ENCODE measurements at regions not wholly inside any gene's neighbourhood (a gene's known extent, or its start where the extent isn't known, plus 50 kb on each side); places are given as distances from the start of the nearest gene placed in this dataset.
"Not testable (repeated sequence)": the region's sequence is repeated elsewhere in the genome, so short reads cannot be mapped to it uniquely, and the experiment has no call there.

DNA sequence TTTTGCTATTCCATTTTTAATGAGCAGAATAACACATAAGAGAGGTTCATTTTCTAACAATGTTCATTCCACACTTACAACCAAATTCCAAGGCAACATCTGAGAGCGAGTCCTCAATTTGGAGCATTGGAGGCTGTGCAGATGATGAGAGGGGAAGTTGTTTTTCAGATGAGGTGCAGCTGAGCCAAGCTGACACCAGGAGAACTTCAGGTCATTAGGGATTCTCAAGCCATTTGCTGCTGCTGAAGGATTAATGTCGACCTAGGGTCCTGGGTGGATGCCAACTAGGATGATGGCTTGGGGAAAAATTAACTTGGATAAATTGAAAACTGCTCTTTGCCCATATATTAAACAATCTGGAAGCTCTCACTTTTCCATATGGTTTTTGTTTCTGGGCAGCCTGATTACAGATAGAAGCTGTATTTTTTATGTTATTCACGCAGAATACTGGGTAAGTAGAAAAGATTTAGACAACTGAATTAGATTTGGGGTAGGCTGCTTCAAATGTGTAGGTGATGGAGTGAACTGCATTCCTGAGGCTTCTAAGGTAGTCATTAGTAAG, 206.4 kb upstream of the SLC39A10 start:
- Histone ChIP-seq H3K4me3 (no peak overlapping the region), H3K27ac (no peak overlapping the region), H3K4me1 (replicated peaks in 1 of 2) (peaks cover 0 to 5% of the 10 kb centered on the region in 2 donors)
- ATAC-seq (replicated peaks in 6 of 8), result no peak
- WGBS, 10 experiments, result 0 to 100% (median 85%) methylated on average over 1 to 3 of the region's 3 CpGs; no CpG with 5 or more reads in 2 of the 10 experiments
- in situ Hi-C loops (cut with MboI; ENCODE audit: low pct_unique_long_range_greater_than_20kb in 2 of 9, low sequenced_read_pairs in 9 of 9, unreplicated experiment in 9 of 9), result no loop called here

GRCh38 chr2:195447323-195447975, 209.6 kb upstream of the SLC39A10 start:
- H3K4me3 ChIP-seq, result no peak overlapping the region
- 0 to 100% (median 71%) methylated on average over 2 to 5 of the region's 5 CpGs; no CpG with 5 or more reads in 2 of the 10 experiments for WGBS, 10 experiments
- in situ Hi-C loops (cut with MboI; ENCODE audit: low pct_unique_long_range_greater_than_20kb in 2 of 9, low sequenced_read_pairs in 9 of 9, unreplicated experiment in 9 of 9), result no loop called here
- peak in 1 of 8 experiments; percentile 73 for ATAC-seq (replicated peaks in 6 of 8)
- H3K4me1 ChIP-seq (replicated peaks in 1 of 2), result peaks cover 0 to 5% of the 10 kb centered on the region in 2 donors
- H3K27ac ChIP-seq, result no peak overlapping the region

GRCh38 chr2:195445639-195446038, 211.4 kb upstream of the SLC39A10 start:
- 20 to 100% (median 76%) methylated on average over 1 of the region's 1 CpG; no CpG with 5 or more reads in 2 of the 10 experiments for WGBS, 10 experiments
- Histone ChIP-seq H3K4me3 (no peak overlapping the region), H3K27ac (no peak overlapping the region), H3K4me1 (replicated peaks in 1 of 2) (peaks cover 0 to under 1% of the 10 kb centered on the region in 2 donors)
- no peak for ATAC-seq (replicated peaks in 6 of 8)
- in situ Hi-C loops (cut with MboI; ENCODE audit: low pct_unique_long_range_greater_than_20kb in 2 of 9, low sequenced_read_pairs in 9 of 9, unreplicated experiment in 9 of 9), result no loop called here

DNA sequence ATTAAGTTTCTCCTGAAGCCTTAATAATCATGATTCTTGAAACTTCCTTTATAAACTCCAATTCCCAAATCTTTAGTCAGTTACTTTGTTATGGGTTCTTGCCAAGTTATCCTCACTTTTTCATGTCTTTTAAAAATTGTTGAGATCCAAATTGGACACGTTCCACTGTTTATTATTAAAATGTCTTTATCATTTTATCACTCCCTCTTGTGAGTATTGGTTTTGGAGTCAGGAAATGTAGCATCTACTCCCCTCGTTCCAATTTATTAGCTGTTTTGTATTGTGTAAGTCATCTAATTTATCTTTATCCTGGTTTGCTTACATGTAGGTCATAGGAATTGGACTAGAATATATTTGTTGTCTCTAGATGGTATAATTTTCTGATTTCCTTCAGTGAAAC, 213.1 kb upstream of the SLC39A10 start:
- in situ Hi-C loops (cut with MboI; ENCODE audit: low pct_unique_long_range_greater_than_20kb in 2 of 9, low sequenced_read_pairs in 9 of 9, unreplicated experiment in 9 of 9), result no loop called here
- Histone ChIP-seq H3K27ac (no peak overlapping the region), H3K4me1 (replicated peaks in 1 of 2) (no peaks in the 10 kb centered on the region), H3K4me3 (no peak overlapping the region)
- ATAC-seq (replicated peaks in 6 of 8), result no peak
- 12 to 93% (median 47%) methylated on average over 2 of the region's 2 CpGs for WGBS, 10 experiments

- Histone ChIP-seq H3K4me1 (replicated peaks in 1 of 2) (no peaks in the 10 kb centered on the region), H3K4me3 (no peak overlapping the region), H3K27ac (no peak overlapping the region)
- ATAC-seq (replicated peaks in 6 of 8), result no peak
- in situ Hi-C loops (cut with MboI; ENCODE audit: low pct_unique_long_range_greater_than_20kb in 2 of 9, low sequenced_read_pairs in 9 of 9, unreplicated experiment in 9 of 9), result no loop called here
- WGBS, 10 experiments, result 30 to 100% (median 74%) methylated on average over 1 to 3 of the region's 3 CpGs
Observed at GRCh38 chr2:195442458-195443175, 214.4 kb upstream of the SLC39A10 start.

DNA sequence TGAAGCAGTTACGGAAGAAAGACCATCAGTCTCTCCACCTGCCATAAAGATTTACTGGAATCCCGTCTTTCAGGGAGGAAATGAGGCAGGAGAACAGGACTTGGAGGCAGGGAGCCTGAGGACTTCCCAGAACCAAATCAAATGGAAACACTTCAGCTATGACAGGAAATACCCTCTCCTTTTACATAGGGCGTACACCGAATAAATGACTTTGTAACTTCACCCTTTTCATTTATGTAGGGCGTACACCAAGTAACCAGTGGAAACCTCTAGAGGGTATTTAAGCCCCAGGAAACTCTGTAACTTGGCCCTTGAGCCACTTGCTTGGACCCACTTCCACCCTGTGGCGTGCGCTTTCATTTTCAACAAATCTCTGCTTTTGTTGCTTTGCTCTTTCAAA, 218.3 kb upstream of the SLC39A10 start:
- H3K4me3 ChIP-seq, result no peak overlapping the region

DNA sequence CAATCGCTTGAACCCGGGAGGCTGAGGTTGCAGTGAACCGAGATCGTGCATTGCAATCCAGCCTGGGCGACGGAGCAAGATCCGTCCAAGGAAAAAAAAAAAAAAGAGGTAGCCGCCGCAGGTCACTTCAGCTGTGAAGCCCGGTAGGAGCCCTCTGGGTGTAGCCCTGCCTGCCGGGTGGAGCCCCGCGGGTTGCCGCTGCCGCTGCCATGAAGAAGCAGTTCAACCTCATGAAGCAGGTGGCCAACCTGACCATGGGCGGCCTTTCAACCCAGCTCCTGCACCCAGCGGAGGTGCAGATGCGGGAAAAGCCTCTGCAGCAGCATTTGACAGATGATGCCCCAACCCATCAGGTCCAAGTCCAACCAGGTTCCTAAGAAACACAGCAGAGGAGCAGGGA, 219.5 kb upstream of the SLC39A10 start:
- in situ Hi-C loops (cut with MboI; ENCODE audit: low pct_unique_long_range_greater_than_20kb in 2 of 9, low sequenced_read_pairs in 9 of 9, unreplicated experiment in 9 of 9), result no loop called here
- no peaks in the 10 kb centered on the region for H3K4me1 ChIP-seq (replicated peaks in 1 of 2)
- WGBS, 10 experiments, result 80 to 100% (median 95%) methylated on average over 1 to 8 of the region's 18 CpGs; no CpG with 5 or more reads in 5 of the 10 experiments
- no peak overlapping the region for H3K27ac ChIP-seq
- no peak for ATAC-seq (replicated peaks in 6 of 8)
- no peak overlapping the region for H3K4me3 ChIP-seq

More for the DNA sequence above, 218.3 kb upstream of the SLC39A10 start:
- no peak overlapping the region for H3K27ac ChIP-seq
- H3K4me1 ChIP-seq (replicated peaks in 1 of 2), result no peaks in the 10 kb centered on the region
- 39 to 100% (median 90%) methylated on average over 2 to 7 of the region's 7 CpGs; no CpG with 5 or more reads in 2 of the 10 experiments for WGBS, 10 experiments
- ATAC-seq (replicated peaks in 6 of 8), result peak in 3 of 8 experiments; percentile 44 to 98 (median 96)
- in situ Hi-C loops (cut with MboI; ENCODE audit: low pct_unique_long_range_greater_than_20kb in 2 of 9, low sequenced_read_pairs in 9 of 9, unreplicated experiment in 9 of 9), result no loop called here

DNA sequence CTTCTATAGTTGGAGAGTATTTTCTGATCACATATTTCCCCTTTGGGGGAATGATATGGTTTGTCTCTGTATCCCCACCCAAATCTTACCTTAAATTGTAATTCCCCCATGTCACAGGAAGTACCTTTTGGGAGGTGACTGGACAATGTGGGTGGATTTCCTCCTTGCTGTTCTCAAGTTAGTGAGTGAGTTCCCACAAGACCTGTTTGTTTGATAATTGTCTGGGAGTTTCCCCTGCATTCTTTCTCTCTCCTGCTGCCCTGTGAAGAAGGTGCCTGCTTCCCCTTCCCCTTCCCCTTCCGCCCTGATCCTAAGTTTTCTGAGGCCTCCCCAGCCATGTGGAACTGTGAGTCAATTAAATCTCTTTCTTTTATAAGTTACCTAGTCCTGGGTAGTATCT, 222.7 kb upstream of the SLC39A10 start:
- 60 to 100% (median 83%) methylated on average over 1 of the region's 1 CpG; no CpG with 5 or more reads in 5 of the 10 experiments for WGBS, 10 experiments
- in situ Hi-C loops (cut with MboI; ENCODE audit: low pct_unique_long_range_greater_than_20kb in 2 of 9, low sequenced_read_pairs in 9 of 9, unreplicated experiment in 9 of 9), result no loop called here
- no peaks in the 10 kb centered on the region for H3K4me1 ChIP-seq (replicated peaks in 1 of 2)
- H3K4me3 ChIP-seq, result no peak overlapping the region
- no peak overlapping the region for H3K27ac ChIP-seq
- ATAC-seq (replicated peaks in 6 of 8), result no peak

- in situ Hi-C loops (cut with MboI; ENCODE audit: low pct_unique_long_range_greater_than_20kb in 2 of 9, low sequenced_read_pairs in 9 of 9, unreplicated experiment in 9 of 9); ATAC-seq (replicated peaks in 6 of 8); H3K4me3 ChIP-seq; H3K27ac ChIP-seq; H3K4me1 ChIP-seq (replicated peaks in 1 of 2): not testable (repeated sequence)
- 25 to 100% (median 60%) methylated on average over 1 to 2 of the region's 2 CpGs; no CpG with 5 or more reads in 1 of the 10 experiments for whole genome bisulfite sequencing, 10 experiments
Observed at GRCh38 chr2:195433729-195434128, 223.3 kb upstream of the SLC39A10 start.

DNA sequence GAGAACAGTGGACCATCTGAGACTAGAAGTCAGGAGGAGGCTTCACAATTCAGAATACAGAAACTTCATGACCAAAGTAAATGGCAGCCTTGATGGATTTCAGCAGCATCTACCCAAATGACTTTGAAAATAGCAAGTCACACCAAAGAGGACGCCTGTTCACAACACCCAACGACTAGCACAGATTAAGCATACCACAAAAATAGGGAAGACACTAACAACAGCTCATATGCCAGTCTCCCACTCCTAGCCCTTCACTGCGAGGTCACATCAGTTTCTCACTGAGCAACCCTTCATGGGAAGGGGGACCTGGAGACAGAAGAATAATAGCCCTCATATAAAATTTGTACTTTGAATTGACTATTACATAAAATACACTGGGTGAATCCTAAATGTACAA, 228.4 kb upstream of the SLC39A10 start:
- Histone ChIP-seq H3K4me1 (replicated peaks in 1 of 2) (no peaks in the 10 kb centered on the region), H3K27ac (no peak overlapping the region), H3K4me3 (no peak overlapping the region)
- 29 to 100% (median 76%) methylated on average over 1 to 3 of the region's 3 CpGs; no CpG with 5 or more reads in 3 of the 10 experiments for WGBS, 10 experiments
- ATAC-seq (replicated peaks in 6 of 8), result no peak
- in situ Hi-C loops (cut with MboI; ENCODE audit: low pct_unique_long_range_greater_than_20kb in 2 of 9, low sequenced_read_pairs in 9 of 9, unreplicated experiment in 9 of 9), result no loop called here

GRCh38 chr2:195425328-195425727, 231.7 kb upstream of the SLC39A10 start:
- Histone ChIP-seq H3K27ac (no peak overlapping the region), H3K4me1 (replicated peaks in 1 of 2) (no peaks in the 10 kb centered on the region), H3K4me3 (no peak overlapping the region)
- no peak for ATAC-seq (replicated peaks in 6 of 8)
- in situ Hi-C loops (cut with MboI; ENCODE audit: low pct_unique_long_range_greater_than_20kb in 2 of 9, low sequenced_read_pairs in 9 of 9, unreplicated experiment in 9 of 9), result no loop called here
- 86 to 100% (median 100%) methylated on average over 1 of the region's 1 CpG; no CpG with 5 or more reads in 4 of the 10 experiments for WGBS, 10 experiments

DNA sequence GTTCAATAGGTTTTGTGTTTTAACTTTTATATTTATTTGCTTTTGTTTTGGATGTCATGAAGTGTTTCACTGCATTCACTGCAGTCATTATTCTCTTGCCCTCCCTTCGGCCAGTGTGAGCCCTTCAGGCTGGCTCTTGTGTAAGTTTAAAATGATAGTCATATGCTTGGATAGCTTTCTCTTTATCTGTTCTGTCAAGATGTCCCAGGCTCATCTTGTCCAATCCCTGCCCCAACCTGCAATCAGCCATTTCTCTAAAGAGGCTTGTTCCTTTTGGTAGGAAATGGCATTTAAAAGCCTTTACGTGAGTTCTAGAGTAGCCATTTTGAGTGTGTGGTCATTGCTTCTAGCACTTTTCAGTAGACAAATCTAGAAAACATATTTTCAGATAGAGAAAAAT, 238.0 kb upstream of the SLC39A10 start:
- Histone ChIP-seq H3K4me1 (replicated peaks in 1 of 2) (no peaks in the 10 kb centered on the region), H3K27ac (no peak overlapping the region), H3K4me3 (no peak overlapping the region)
- 73 to 100% (median 88%) methylated on average over 1 to 2 of the region's 2 CpGs; no CpG with 5 or more reads in 1 of the 10 experiments for WGBS, 10 experiments
- ATAC-seq (replicated peaks in 6 of 8), result no peak
- in situ Hi-C loops (cut with MboI; ENCODE audit: low pct_unique_long_range_greater_than_20kb in 2 of 9, low sequenced_read_pairs in 9 of 9, unreplicated experiment in 9 of 9), result no loop called here

GRCh38 chr2:195414537-195415100, 242.4 kb upstream of the SLC39A10 start:
- peak in 4 of 8 experiments; percentile 41 to 94 (median 85) for ATAC-seq (replicated peaks in 6 of 8)
- in situ Hi-C loops (cut with MboI; ENCODE audit: low pct_unique_long_range_greater_than_20kb in 2 of 9, low sequenced_read_pairs in 9 of 9, unreplicated experiment in 9 of 9), result no loop called here
- WGBS, 10 experiments, result 7 to 100% (median 78%) methylated on average over 1 to 3 of the region's 3 CpGs; no CpG with 5 or more reads in 5 of the 10 experiments

More at GRCh38 chr2:195414537-195415100, 242.4 kb upstream of the SLC39A10 start:
- H3K4me1 ChIP-seq (replicated peaks in 1 of 2), result no peaks in the 10 kb centered on the region
- no peak overlapping the region for H3K27ac ChIP-seq
- H3K4me3 ChIP-seq, result no peak overlapping the region

Data from motor neuron (in vitro differentiated cells).